WTC11 (cell line): ENCODE measurements at regions not wholly inside any gene's neighbourhood (a gene's known extent, or its start where the extent isn't known, plus 50 kb on each side); places are given as distances from the start of the nearest gene placed in this dataset.

Source experiments
- ATAC-seq: fragments of 200-7000 bp; cut with Tn5 transposase; 2 replicates; pipeline ENCODE4 v1.10.0; 2021; ENCODE audit warnings: mild to moderate bottlenecking, moderate library complexity
- CTCF ChIA-PET: fragments of 300-600 bp; sonication (Branson Sonifier 250); formaldehyde crosslinking; loops from one replicate; lab custom pipeline; 2021; ENCODE audit warnings: antibody characterized with exemption; lab: Charles Lee
- POLR2A ChIA-PET: fragments of 350-600 bp; sonication (Branson Sonifier 250); formaldehyde crosslinking; loops from one replicate; lab custom pipeline; 2021; ENCODE audit warnings: antibody characterized with exemption; lab: Charles Lee
- DNase-seq: peaks from one replicate; pipeline ENCODE4 v3.0.0; 2021; ENCODE audit warnings: low spot score
- H3K27ac Mint-ChIP-seq: 2 replicates; pipeline ENCODE4 v1.8.0; 2021; ENCODE audit warnings: mixed read lengths
- H3K27me3 Mint-ChIP-seq: 2 replicates; pipeline ENCODE4 v1.8.0; 2021; ENCODE audit warnings: low read depth, mild to moderate bottlenecking, moderate library complexity, mixed read lengths
- H3K36me3 Mint-ChIP-seq: 2 replicates; pipeline ENCODE4 v1.8.0; 2021; ENCODE audit warnings: mixed read lengths
- H3K4me1 Mint-ChIP-seq: 2 replicates; pipeline ENCODE4 v1.8.0; 2022; ENCODE audit warnings: mixed read lengths
- H3K4me3 Mint-ChIP-seq: 2 replicates; pipeline ENCODE4 v1.8.0; 2021; ENCODE audit warnings: mild to moderate bottlenecking, moderate library complexity, mixed read lengths
- H3K9me3 Mint-ChIP-seq: 2 replicates; pipeline ENCODE4 v1.8.0; 2021; ENCODE audit warnings: mixed read lengths
- CBFB ChIP-seq: sonication (generic); formaldehyde crosslinking; IDR thresholded peaks from 2 replicates; pipeline ENCODE4 v1.8.1; 2022; ENCODE audit warnings: mild to moderate bottlenecking, low read depth, missing genetic modification reagents
- E2F1 ChIP-seq: sonication (generic); formaldehyde crosslinking; IDR thresholded peaks from 2 replicates; pipeline ENCODE4 v1.8.0; 2022; ENCODE audit warnings: mild to moderate bottlenecking, missing genetic modification reagents
- E2F5 ChIP-seq: sonication (generic); formaldehyde crosslinking; IDR thresholded peaks from 2 replicates; pipeline ENCODE4 v1.8.1; 2022; ENCODE audit warnings: mild to moderate bottlenecking, moderate library complexity, missing genetic modification reagents
- EMX1 ChIP-seq: fragments of 250-450 bp; sonication (Bioruptor Pico); IDR thresholded peaks from 2 replicates; pipeline ENCODE4 v1.8.0; 2021; ENCODE audit warnings: mild to moderate bottlenecking
- FOXP1 ChIP-seq: sonication (generic); formaldehyde crosslinking; IDR thresholded peaks from 2 replicates; pipeline ENCODE4 v1.8.0; 2022; ENCODE audit warnings: missing genetic modification reagents, mild to moderate bottlenecking, moderate library complexity, borderline replicate concordance
- GABPB1 ChIP-seq: sonication (generic); formaldehyde crosslinking; IDR thresholded peaks from 2 replicates; pipeline ENCODE4 v1.8.1; 2023; ENCODE audit warnings: mild to moderate bottlenecking, missing genetic modification reagents
- JUN ChIP-seq: sonication (generic); formaldehyde crosslinking; IDR thresholded peaks from 2 replicates; pipeline ENCODE4 v1.8.0; 2023; ENCODE audit warnings: mild to moderate bottlenecking, missing genetic modification reagents
- NR2C2 ChIP-seq: sonication (generic); formaldehyde crosslinking; IDR thresholded peaks from 2 replicates; pipeline ENCODE4 v1.8.0; 2022; ENCODE audit warnings: mild to moderate bottlenecking, missing genetic modification reagents
- SP1 ChIP-seq: sonication (generic); formaldehyde crosslinking; conservative IDR thresholded peaks from 2 replicates; pipeline ENCODE4 v1.8.1; 2022; ENCODE audit warnings: missing genetic modification reagents
- STAT6 ChIP-seq: sonication (generic); formaldehyde crosslinking; conservative IDR thresholded peaks from 2 replicates; pipeline ENCODE4 v1.8.1; 2023; ENCODE audit warnings: mild to moderate bottlenecking, low read depth, missing genetic modification reagents, moderate library complexity
- TCF7 ChIP-seq: sonication (generic); formaldehyde crosslinking; IDR thresholded peaks from 2 replicates; pipeline ENCODE4 v1.8.0; 2022; ENCODE audit warnings: mild to moderate bottlenecking, low read depth, missing genetic modification reagents, moderate library complexity
- USF2 ChIP-seq: sonication (generic); formaldehyde crosslinking; IDR thresholded peaks from 2 replicates; pipeline ENCODE4 v1.8.1; 2023; ENCODE audit warnings: mild to moderate bottlenecking, missing genetic modification reagents, moderate library complexity
- ZNF138 ChIP-seq: sonication (generic); formaldehyde crosslinking; conservative IDR thresholded peaks from 2 replicates; pipeline ENCODE4 v1.8.1; 2022; ENCODE audit warnings: mild to moderate bottlenecking, moderate library complexity, missing genetic modification reagents
- ZNF219 ChIP-seq: sonication (generic); formaldehyde crosslinking; IDR thresholded peaks from 2 replicates; pipeline ENCODE4 v1.8.0; 2023; ENCODE audit warnings: missing genetic modification reagents, mild to moderate bottlenecking, borderline replicate concordance
- ZNF232 ChIP-seq: sonication (generic); formaldehyde crosslinking; IDR thresholded peaks from 2 replicates; pipeline ENCODE4 v1.8.0; 2022; ENCODE audit warnings: mild to moderate bottlenecking, missing genetic modification reagents
- ZNF416 ChIP-seq: fragments of 250-450 bp; sonication (Bioruptor Pico); IDR thresholded peaks from 2 replicates; pipeline ENCODE4 v1.9.0; 2021; ENCODE audit warnings: mild to moderate bottlenecking, inconsistent platforms
- ZNF423 ChIP-seq: fragments of 250-450 bp; sonication (Bioruptor Pico); IDR thresholded peaks from 2 replicates; pipeline ENCODE4 v2.1.2; 2022; ENCODE audit warnings: mild to moderate bottlenecking, moderate library complexity
- TF ChIP-seq, protein P1 (sequence below): sonication (generic); formaldehyde crosslinking; IDR thresholded peaks from 2 replicates; pipeline ENCODE4 v1.8.1; 2022; ENCODE audit warnings: low read depth, missing genetic modification reagents, borderline replicate concordance
- TF ChIP-seq, protein P2 (sequence below): sonication (generic); formaldehyde crosslinking; IDR thresholded peaks from 2 replicates; pipeline ENCODE4 v1.8.0; 2023; ENCODE audit warnings: mild to moderate bottlenecking, missing genetic modification reagents

DNA sequence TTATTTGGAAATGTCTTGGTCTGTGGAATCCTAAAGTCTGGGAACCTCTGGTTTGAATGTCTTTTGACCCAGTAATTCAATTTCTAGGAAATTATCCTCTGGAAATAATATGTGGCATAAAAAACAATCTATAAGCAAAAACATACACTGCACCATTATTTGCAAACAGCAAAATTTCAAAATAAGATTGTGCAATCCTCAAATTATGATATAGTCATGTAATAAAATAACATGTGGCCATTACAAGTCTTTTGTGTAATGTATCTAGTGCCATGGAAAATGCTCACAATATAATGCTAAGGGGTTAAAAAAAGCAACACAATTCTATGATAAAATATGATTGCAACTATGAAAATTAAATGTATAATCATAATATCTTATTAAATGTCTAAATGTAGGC is 312.9 kb upstream of the RUNX1 start (continued):
- TF ChIP-seq STAT6 (CRISPR knock-in tag) = no peak
- no peak for TF ChIP-seq FOXP1 (CRISPR knock-in tag)
- no peak for TF ChIP-seq ZNF138 (CRISPR knock-in tag)
- TF ChIP-seq ZNF219 (CRISPR knock-in tag) = no peak
- no peak for TF ChIP-seq ZNF232 (CRISPR knock-in tag)
- no peak for TF ChIP-seq ZNF423 (CRISPR knock-in tag)

GRCh38 chr21:35360870-35361570 is 311.9 kb upstream of the RUNX1 start:
- no peak overlapping the region for H3K4me3 Mint-ChIP-seq
- ATAC-seq = no peak
- CTCF ChIA-PET = no interaction called here

DNA sequence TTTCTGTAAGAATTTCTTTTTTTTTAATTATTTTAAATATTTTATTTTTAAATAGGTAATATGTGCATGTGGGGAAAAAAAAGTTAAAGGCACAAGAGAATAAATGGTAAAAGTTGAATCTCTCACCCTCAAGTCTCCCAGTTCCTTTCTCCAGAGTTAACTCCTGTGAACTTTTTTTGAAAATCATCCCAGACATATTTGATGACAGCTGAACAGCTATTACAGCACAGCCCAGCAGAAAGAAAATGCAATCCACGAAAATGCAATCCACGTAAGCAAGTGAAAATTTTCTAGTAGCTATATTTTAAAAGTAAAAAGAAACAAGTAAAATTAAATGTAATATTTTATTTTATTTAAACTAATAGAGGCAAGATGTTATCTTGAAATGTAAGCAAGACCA is 310.0 kb upstream of the RUNX1 start:
- H3K27me3 Mint-ChIP-seq = no peaks in the 10 kb centered on the region
- no peak for TF ChIP-seq E2F1
- no peak for TF ChIP-seq NR2C2 (CRISPR knock-in tag)
- TF ChIP-seq USF2 (CRISPR knock-in tag) = no peak
- TF ChIP-seq, all 79 proteins: peak for 0
- ATAC-seq (no peak), DNase-seq (no peak)
- POLR2A ChIA-PET = no interaction called here
- H3K4me3 Mint-ChIP-seq = no peak overlapping the region
- CTCF ChIA-PET = no interaction called here
- no peak overlapping the region for H3K27ac Mint-ChIP-seq
- H3K9me3 Mint-ChIP-seq = peaks cover 8% of the 10 kb centered on the region
- H3K4me1 Mint-ChIP-seq = peaks cover 8% of the 10 kb centered on the region
- no peaks in the 10 kb centered on the region for H3K36me3 Mint-ChIP-seq

More at GRCh38 chr21:35360870-35361570, 311.9 kb upstream of the RUNX1 start:
- peaks cover 9% of the 10 kb centered on the region for H3K9me3 Mint-ChIP-seq
- no peak for DNase-seq
- POLR2A ChIA-PET = no interaction called here
- H3K4me1 Mint-ChIP-seq = peaks cover 8% of the 10 kb centered on the region
- no peak overlapping the region for H3K27ac Mint-ChIP-seq
- no peaks in the 10 kb centered on the region for H3K36me3 Mint-ChIP-seq
- TF ChIP-seq SP1 (CRISPR knock-in tag) (no peak), TCF7 (CRISPR knock-in tag) (no peak), JUN (CRISPR knock-in tag) (no peak), E2F5 (CRISPR knock-in tag) (no peak), ZNF416 (CRISPR knock-in tag) (no peak), ZNF423 (CRISPR knock-in tag) (no peak), GABPB1 (CRISPR knock-in tag) (no peak), EMX1 (no peak), CBFB (CRISPR knock-in tag) (no peak)
- TF ChIP-seq, protein P1, sequence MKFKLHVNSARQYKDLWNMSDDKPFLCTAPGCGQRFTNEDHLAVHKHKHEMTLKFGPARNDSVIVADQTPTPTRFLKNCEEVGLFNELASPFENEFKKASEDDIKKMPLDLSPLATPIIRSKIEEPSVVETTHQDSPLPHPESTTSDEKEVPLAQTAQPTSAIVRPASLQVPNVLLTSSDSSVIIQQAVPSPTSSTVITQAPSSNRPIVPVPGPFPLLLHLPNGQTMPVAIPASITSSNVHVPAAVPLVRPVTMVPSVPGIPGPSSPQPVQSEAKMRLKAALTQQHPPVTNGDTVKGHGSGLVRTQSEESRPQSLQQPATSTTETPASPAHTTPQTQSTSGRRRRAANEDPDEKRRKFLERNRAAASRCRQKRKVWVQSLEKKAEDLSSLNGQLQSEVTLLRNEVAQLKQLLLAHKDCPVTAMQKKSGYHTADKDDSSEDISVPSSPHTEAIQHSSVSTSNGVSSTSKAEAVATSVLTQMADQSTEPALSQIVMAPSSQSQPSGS (CRISPR knock-in tag) = no peak
- TF ChIP-seq, protein P2, sequence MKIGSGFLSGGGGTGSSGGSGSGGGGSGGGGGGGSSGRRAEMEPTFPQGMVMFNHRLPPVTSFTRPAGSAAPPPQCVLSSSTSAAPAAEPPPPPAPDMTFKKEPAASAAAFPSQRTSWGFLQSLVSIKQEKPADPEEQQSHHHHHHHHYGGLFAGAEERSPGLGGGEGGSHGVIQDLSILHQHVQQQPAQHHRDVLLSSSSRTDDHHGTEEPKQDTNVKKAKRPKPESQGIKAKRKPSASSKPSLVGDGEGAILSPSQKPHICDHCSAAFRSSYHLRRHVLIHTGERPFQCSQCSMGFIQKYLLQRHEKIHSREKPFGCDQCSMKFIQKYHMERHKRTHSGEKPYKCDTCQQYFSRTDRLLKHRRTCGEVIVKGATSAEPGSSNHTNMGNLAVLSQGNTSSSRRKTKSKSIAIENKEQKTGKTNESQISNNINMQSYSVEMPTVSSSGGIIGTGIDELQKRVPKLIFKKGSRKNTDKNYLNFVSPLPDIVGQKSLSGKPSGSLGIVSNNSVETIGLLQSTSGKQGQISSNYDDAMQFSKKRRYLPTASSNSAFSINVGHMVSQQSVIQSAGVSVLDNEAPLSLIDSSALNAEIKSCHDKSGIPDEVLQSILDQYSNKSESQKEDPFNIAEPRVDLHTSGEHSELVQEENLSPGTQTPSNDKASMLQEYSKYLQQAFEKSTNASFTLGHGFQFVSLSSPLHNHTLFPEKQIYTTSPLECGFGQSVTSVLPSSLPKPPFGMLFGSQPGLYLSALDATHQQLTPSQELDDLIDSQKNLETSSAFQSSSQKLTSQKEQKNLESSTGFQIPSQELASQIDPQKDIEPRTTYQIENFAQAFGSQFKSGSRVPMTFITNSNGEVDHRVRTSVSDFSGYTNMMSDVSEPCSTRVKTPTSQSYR (CRISPR knock-in tag) = no peak
- H3K27me3 Mint-ChIP-seq = no peaks in the 10 kb centered on the region
